ENCODE measurements at regions not wholly inside any gene's neighbourhood (a gene's known extent, or its start where the extent isn't known, plus 50 kb on each side); places are given as distances from the start of the nearest gene placed in this dataset.

- TF ChIP-seq CTCF (IDR thresholded peaks at IDR 0.05) = no peak
- no peak for TF ChIP-seq POLR2A (IDR thresholded peaks at IDR 0.05)
These were observed 138.2 kb downstream of the SNX18 start for GRCh38 chr5:54655761-54656160.
